ENCODE measurements at regions not wholly inside any gene's neighbourhood (a gene's known extent, or its start where the extent isn't known, plus 50 kb on each side); places are given as distances from the start of the nearest gene placed in this dataset.

- TF ChIP-seq YBX1 (IDR thresholded peaks at IDR 0.05) (no peak), CTCF (IDR thresholded peaks at IDR 0.05 in 2 of 3, conservative IDR thresholded peaks at IDR 0.05 in 1 of 3; ENCODE audit: control insufficient read depth in 2 of 3, extremely low read depth in 1 of 3, insufficient read depth in 1 of 3, low read depth in 3 of 3, low read length in 3 of 3) (no peak), MYC (IDR thresholded peaks at IDR 0.05; ENCODE audit: insufficient read depth, insufficient read length, insufficient replicate concordance, low read length, severe bottlenecking) (no peak), SKIL (IDR thresholded peaks at IDR 0.05; ENCODE audit: low read depth, poor library complexity, severe bottlenecking) (no peak), POLR2A (IDR thresholded peaks at IDR 0.05; ENCODE audit: low read depth, low read length) (no peak), NFYB (IDR thresholded peaks at IDR 0.05; ENCODE audit: insufficient read depth, low read depth, low read length) (no peak), TAF1 (IDR thresholded peaks at IDR 0.05; ENCODE audit: borderline replicate concordance, low read depth, low read length) (no peak), MAX (IDR thresholded peaks at IDR 0.05; ENCODE audit: low read depth, low read length) (no peak), PRDM15 (CRISPR knock-in tag; IDR thresholded peaks at IDR 0.05) (no peak)
Measured at GRCh38 chr13:67351114-67351513, 121.0 kb upstream of the PCDH9 start.
